Spleen (tissue), 7 donors: ENCODE measurements at regions not wholly inside any gene's neighbourhood (a gene's known extent, or its start where the extent isn't known, plus 50 kb on each side); places are given as distances from the start of the nearest gene placed in this dataset.

ENCODE experiments used
- CTCF ChIP-seq, 11 experiments: fragments of 200-600 bp in 7 of 11; fragments of 450-650 bp in 4 of 11; sonication (generic) in 4 of 11; IDR thresholded peaks in 8 of 11; conservative IDR thresholded peaks in 3 of 11; 1 replicate in 7 of 11; 2 replicates in 4 of 11; pipeline versions ENCODE4 v1.4.0 to v1.8.0; 2016 to 2021; ENCODE audit warnings: antibody characterized with exemption in 11 of 11, inconsistent platforms in 4 of 11, mild to moderate bottlenecking in 1 of 11
- POLR2A ChIP-seq, 3 donors: fragments of 450-650 bp; IDR thresholded peaks; one replicate each; pipeline ENCODE4 v1.5.1; 2017; ENCODE audit warnings: antibody characterized with exemption in 3 of 3, mild to moderate bottlenecking in 1 of 3
- donor health status: DM: no; HTN: no; CAD: no; lungs with moderate emphysema.
- donor health status: DM: no; HTN: no; CAD: no.
- donor health status: DM: no; HTN: no; CAD: no.

- no peak for TF ChIP-seq CTCF (IDR thresholded peaks at IDR 0.05 in 8 of 11, conservative IDR thresholded peaks at IDR 0.05 in 3 of 11)
- TF ChIP-seq POLR2A (IDR thresholded peaks at IDR 0.05), result no peak
Measured at GRCh38 chr14:94844593-94845152, 74.8 kb upstream of the GSC start.
